ENCODE measurements at regions not wholly inside any gene's neighbourhood (a gene's known extent, or its start where the extent isn't known, plus 50 kb on each side); places are given as distances from the start of the nearest gene placed in this dataset.

GRCh38 chr13:104595511-104595910 is 1529.3 kb upstream of the SLC10A2 start:
- TF ChIP-seq CTCF (IDR thresholded peaks at IDR 0.05; ENCODE audit: poor library complexity) (no peak), EZH2 (IDR thresholded peaks at IDR 0.05; ENCODE audit: borderline replicate concordance) (no peak)

Data from hepatocyte (in vitro differentiated cells).